Hindlimb muscle (tissue), 1 donor: ENCODE measurements at regions not wholly inside any gene's neighbourhood (a gene's known extent, or its start where the extent isn't known, plus 50 kb on each side); places are given as distances from the start of the nearest gene placed in this dataset.

ENCODE experiments used
- DNase-seq: peaks from one replicate; pipeline ENCODE4 v3.0.0-alpha.2; 2013

- no peak for DNase-seq
These were observed 83.0 kb upstream of the DUSP5 start for GRCh38 chr10:110414548-110415309.

- no peak for DNase-seq
These were observed 81.9 kb upstream of the DUSP5 start for GRCh38 chr10:110415809-110416208.

GRCh38 chr10:110416776-110417711 lies 80.7 kb upstream of the DUSP5 start:
- no peak for DNase-seq

DNA sequence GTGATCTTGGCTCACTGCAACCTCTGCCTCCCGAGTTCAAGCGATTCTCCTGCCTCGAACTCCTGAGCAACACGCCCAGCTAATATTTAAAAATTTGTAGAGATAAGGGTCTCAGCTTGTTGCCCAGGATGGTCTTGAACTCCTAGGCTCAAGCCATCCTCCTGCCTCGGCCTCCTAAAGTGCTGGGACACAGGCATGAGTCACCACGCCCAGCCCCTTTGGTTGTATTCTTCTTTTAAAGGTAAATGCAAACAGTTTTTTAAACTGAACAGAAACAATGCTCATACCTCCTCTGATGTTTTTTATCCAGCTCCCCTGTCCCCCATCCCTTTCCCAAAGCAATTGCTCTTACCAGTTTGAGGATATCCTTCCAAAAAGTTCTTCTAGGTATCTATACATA lies 79.5 kb upstream of the DUSP5 start:
- DNase-seq = no peak

DNA sequence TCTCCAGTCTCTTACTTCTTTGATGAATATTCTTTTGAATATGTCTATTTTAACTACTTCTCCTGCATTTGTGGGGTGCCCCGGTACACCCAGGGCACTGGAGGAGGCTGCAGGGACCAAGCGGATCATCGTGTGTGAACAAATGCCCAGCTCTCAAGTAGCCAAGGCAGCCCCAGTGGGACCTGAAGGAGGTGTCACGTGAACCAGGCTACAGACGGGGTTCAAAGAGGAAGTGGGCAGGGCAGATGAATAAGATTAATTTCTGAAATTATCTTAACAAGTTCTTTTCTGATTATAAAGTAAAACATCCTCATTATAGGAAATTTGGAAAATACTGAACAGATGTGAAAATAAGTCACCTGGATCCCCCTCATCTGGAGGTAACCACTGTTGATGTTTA lies 78.4 kb upstream of the DUSP5 start:
- no peak for DNase-seq

DNA sequence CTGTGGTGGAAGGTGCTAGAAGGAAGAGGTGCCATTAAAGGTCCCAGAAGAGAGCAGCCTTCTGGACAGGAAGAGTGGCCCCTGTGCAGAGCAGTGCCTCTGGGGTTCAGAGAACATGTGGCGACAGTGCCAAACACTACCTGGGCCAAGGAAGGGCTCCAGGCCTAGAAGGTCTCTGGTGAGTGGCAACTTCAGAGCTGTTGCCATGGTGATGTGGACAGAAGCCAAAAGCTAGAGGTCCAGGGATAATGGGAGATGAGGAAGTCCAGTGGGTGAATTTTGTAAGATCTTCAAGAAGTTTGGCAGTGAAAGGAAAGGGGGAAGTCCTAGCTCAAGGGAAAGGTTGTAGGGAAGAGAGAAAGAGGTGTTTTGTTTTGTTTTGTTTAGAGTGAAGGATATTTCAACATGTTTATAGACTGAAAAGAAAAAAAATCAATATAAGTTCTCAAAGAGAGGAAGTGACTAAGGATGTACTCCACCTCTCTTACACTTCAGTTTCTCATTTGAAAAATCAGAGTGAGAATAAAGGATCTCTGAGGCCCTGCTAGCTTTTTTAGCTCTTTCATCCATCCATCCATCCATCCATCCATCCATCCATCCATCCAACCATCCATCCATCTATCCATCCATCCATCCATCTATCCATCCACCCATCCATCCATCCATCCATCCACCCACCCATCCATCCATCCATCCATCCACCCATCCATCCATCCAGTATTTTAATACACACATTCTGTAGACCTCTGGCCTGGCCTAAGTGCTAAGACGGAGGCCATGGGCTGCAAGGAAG lies 77.1 kb upstream of the DUSP5 start:
- DNase-seq = no peak

DNA sequence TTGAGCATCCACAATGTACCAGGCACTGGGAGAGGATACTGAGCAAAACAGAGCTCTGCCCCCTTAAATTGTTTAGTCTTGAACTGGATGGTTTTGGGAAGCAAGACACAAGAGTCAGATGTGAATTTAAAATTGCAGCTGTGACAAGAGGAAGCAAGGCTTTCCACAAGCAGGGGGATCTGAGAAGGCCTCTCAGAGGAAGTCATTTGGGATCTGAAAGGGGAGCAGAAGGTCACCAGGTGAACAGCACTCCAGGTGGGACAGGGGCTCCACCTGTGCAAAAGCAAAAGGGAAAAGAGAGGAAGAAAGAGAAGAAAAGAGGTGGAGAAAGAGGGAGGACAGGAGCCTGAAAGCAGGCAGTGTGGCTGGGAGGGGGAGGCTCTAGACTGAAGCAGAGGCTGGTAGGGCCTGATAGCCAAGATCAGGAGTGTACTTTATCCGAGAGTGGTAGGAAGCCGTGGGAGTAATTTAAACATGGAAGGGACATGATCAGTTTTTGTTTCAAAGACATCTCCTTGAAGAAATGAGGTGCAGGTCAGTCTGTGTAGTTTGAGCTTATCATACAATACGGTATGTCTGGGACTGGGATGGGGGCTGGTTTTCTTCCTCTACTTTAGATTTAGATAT lies 76.1 kb upstream of the DUSP5 start:
- DNase-seq = no peak

DNA sequence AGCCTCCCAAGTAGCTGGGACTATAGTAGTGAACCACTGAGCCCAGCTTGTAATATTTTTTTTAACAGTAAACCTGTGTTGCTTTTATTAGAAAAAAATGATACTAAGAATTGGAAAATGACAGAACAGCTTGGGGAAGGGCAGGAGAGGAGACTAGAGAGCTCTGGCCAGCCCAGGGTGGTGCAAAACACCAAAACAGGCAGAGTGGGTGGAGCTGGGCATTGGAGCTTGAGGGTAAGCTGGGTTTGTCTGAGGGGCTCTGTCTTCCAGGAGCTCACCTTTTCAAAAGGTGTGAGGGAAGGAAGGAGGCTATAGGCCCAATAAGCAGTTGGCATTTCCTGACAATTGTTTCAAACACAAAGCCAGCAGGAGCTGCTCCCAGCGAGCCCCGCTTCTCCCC lies 75.2 kb upstream of the DUSP5 start:
- no peak for DNase-seq

GRCh38 chr10:110423650-110424049 lies 74.1 kb upstream of the DUSP5 start:
- DNase-seq = no peak

GRCh38 chr10:110425684-110426293 lies 71.9 kb upstream of the DUSP5 start:
- no peak for DNase-seq

- DNase-seq = no peak
These were observed 71.2 kb upstream of the DUSP5 start for GRCh38 chr10:110426294-110427181.

DNA sequence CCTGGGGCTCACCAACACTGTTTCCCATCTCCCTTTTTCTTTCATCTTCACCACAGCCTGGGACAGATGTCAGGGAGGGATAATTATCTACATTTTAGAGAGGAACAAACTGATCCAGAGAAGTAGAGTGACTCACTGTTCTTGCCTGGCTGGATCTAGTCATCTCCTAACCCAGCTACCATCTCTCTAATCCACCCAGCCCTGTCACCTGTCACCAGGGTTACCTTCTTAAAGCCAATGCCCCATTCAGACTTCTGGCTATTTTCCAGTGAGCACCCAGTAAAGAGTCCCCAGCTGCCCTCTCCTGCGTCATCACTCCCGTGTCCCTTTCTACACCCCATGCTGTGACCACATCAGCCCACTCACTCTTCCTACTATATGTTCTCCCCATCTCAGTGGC lies 68.4 kb upstream of the DUSP5 start:
- no peak for DNase-seq

- no peak for DNase-seq
These were observed 67.1 kb upstream of the DUSP5 start for GRCh38 chr10:110430340-110431273.

- no peak for DNase-seq
These were observed 66.0 kb upstream of the DUSP5 start for GRCh38 chr10:110431659-110432058.

- no peak for DNase-seq
These were observed 65.6 kb upstream of the DUSP5 start for GRCh38 chr10:110432084-110432483.

- DNase-seq = no peak
These were observed 64.7 kb upstream of the DUSP5 start for GRCh38 chr10:110432814-110433565.

DNA sequence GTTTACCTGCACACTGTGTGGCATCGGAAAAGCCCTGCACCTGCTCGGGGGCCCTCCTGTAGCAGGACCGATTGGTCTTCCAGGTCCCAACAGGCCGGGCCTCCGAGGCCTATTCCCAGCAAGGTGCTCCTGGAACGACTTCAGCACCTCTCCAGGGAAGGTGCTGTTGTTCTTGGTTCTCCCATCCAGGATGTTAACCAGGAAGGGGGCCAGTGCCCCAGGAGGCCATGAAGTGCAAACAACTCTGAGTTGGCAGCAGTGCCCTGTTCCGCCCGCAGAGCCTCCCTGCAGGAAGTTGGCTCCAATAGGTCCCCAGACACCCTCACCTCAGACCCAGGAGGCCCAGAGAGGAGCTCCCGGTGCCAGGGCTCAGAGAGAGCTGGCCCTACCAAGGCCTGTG lies 64.0 kb upstream of the DUSP5 start:
- no peak for DNase-seq

GRCh38 chr10:110434489-110435096 lies 63.1 kb upstream of the DUSP5 start:
- DNase-seq = no peak
